Superior temporal gyrus (tissue), 1 donor: ENCODE measurements at regions not wholly inside any gene's neighbourhood (a gene's known extent, or its start where the extent isn't known, plus 50 kb on each side); places are given as distances from the start of the nearest gene placed in this dataset.
"Not testable (repeated sequence)": the region's sequence is repeated elsewhere in the genome, so short reads cannot be mapped to it uniquely, and the experiment has no call there.

Experiments used
- DNase-seq: peaks from one replicate; pipeline ENCODE4 v3.0.0-alpha.2; 2016; ENCODE audit errors: extremely low spot score

DNA sequence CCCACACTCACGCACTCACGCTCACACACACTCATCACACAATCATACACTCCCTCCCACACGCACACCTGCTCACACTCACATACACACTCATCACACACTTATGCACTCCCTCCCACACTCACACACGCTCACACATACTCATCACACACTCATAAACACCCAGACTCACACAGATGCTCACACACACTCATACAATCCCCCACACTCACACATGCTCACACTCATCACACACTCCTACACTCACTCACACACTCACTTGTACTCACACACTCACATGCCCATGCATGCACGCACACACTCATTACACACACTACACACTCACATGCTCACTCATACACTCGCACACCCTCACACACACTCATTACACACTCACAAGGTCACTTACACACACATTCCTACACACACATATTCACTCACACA is 131.1 kb upstream of the PDE10A start:
- no peak for DNase-seq

DNA sequence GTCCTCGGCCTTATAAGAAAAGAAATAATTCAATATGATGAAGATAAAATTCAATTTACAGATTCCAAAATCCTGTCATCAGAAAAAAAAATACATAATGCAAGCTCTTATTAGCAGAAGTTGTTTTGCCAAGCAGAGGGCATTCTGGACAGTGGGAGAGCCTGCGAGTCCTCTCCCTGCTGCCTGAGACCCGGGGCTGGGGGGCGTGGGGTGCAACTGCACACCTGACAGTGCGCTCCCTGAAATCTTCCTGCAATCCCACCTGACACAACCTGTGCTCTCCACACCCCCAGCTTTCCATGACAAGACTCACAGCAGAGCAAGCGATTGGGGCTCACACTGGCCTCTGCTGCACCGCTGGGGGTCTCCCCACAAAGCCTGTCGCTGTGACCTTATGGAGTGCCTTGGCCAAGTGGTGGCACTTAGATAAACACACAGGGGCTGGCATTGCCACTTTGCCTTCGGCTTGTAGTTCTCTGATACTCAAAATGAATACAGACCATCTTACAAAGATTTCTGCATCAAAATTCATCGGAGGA is 130.3 kb upstream of the PDE10A start:
- DNase-seq = no peak

DNA sequence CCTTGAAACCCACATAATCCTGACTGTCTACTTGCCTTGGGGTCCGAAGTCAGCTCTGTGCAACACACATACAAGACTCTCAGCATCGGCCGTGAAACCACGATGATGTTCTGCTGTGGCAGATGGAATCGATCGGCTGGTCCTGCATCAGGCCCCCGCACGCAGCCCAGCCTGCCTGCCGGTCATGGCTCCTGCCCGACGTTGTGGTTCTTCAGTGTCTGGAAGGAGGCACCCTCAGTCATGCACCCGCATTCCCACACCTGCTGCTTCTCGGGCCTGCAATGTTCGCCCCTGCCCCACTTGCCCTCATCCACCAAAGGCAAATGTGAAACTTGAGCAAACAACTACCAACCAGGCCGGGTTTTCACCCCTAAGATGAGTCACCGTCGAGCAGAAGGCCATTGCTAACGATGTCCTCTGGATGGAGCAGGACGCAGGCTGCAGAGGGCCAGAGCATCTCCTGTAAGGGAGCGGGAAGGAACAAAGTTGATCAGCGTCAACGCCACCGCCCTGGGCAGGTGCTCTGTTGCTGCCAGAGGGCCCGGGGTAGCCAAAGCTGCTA is 128.9 kb upstream of the PDE10A start:
- no peak for DNase-seq

DNA sequence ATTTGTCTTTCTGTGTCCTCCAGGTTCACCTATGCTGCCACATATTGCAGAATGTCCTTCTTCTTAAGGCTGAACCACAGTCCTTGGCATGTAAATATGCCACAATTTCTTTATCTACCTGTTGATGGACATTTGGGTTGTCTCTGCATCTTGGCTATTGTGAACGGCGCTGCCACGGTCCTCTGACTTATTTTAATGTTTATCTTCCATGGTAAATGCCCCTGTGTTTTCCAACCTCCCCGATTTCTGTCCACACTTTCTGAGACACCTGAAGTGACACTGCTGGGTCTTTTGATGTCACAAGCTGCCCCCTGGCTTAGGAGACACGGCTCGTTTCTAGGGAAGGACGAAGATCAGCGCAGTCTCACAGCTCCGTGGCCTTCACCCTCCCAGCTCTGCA is 128.3 kb upstream of the PDE10A start:
- no peak for DNase-seq

DNA sequence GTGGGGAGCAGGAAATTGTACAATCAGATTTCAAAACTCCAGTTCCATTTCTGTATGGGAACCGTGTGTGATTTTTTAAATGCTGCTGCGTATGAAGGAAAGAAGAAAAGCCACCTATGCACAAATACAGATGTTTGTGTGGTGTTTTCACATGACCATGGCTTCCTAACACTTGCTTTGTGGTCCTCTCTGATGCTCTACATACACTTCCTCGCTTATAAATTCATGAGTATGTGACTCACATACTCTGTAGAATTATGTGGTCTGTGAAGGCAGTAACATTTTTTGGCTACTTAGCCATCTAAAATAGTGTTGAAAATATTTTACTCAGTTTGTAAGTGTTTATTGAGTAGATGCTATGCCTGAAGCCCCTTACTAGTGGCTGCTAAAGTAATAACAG is 119.8 kb upstream of the PDE10A start:
- no peak for DNase-seq

DNA sequence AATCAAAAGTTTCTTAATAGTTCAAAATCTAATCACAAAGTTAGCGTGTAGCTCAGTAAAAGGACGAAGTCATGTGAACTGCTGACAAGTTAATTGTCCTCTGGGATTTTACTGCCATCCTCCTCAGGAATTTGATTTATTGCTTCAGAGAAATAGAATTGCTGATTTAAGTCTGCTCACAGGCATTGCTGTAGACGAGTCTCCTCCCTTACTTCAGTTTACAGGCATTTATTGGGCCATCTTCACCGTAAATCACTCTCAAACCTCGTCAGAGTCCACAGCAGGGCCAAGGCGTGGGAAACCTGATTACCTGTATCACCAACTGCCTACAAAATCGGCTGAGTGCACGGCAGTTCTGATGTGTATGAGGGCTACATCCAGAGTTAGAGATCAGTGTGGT is 119.1 kb upstream of the PDE10A start:
- DNase-seq = no peak

DNA sequence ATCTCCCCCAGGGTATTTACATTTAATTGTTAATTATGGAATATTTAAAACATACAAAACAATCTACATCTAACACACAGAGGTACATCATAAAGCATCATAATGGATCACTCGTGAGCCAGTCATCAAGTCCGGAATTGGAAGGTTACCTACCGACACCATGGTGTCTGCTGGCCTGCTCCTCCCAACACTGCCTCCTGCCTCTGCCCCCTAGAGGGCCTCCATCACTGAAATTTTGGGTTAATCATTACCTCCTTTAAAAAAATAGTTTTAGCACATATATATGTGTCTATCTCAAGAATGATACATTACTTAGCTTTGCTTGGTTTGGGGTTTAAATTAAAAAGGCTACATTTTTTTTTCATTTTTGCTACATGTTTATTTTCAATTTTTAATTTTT is 114.6 kb upstream of the PDE10A start:
- DNase-seq = no peak

DNA sequence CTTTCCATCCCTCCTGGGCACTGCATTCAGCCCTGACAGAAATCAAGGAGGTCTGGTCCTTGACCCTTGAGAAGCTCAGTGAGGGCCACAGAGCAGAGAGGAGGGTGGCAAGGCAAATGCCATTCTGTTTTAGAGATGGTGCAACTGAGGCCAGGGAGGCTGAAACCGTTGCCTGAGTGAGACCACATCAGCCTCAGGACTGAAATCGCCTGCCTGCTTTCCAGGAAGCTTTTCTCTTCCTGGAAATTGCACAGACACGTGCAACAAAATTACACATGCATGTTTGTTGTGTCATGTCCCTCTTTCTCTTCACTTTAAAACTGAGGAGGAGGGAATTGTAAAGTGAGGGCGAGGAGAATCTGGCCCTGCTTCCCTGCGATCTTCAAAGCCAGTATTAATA is 113.7 kb upstream of the PDE10A start:
- DNase-seq = no peak

DNA sequence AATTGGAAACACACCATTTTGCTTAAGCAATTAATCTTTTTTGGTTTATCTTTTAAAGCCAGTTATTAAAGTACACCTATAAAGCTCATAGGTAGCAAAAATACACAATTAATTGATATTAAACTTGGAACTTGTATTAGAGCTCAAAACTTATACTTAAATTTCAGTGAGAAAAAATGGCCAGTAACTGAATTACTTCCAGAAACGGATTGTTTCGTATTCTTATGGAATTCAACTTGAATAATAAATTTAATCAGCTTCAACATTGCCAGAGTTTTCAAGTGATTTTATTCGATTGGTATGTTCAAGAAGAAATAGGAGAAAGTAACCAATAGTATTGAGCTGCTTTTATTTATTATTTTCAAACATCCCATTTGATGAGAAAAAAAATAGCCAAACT is 112.7 kb upstream of the PDE10A start:
- no peak for DNase-seq

DNA sequence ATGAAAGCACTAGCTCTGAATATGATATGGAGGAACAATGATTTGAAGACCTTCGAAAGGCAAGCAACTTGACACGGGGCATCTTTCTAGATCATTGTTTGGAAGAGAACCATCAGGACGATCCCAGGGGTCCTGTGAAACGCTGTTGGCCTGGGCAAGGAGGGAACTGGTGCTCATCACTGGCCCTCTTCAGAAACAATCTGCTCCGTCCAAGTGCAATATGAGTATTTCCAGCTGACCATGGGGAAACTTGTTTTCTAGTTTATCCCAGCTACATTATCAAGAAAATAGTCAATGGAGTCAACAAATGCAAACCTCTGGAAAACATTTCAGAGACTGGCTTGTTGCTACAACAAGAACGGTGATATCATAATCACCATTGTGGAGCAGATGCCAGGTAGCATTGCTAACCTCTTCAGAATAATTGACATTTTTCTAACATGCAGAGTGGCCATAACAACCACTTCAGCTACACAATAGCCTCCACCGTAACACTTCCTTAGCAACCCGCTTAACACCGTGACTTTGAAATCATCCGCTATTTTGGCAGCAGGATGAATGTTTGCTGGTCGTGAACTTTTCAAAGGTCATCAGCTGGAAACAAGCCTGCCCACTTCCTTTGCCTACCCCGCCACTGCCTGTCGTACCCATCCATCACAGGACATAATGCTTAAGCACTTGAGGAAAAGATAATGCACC is 112.0 kb upstream of the PDE10A start:
- no peak for DNase-seq

DNA sequence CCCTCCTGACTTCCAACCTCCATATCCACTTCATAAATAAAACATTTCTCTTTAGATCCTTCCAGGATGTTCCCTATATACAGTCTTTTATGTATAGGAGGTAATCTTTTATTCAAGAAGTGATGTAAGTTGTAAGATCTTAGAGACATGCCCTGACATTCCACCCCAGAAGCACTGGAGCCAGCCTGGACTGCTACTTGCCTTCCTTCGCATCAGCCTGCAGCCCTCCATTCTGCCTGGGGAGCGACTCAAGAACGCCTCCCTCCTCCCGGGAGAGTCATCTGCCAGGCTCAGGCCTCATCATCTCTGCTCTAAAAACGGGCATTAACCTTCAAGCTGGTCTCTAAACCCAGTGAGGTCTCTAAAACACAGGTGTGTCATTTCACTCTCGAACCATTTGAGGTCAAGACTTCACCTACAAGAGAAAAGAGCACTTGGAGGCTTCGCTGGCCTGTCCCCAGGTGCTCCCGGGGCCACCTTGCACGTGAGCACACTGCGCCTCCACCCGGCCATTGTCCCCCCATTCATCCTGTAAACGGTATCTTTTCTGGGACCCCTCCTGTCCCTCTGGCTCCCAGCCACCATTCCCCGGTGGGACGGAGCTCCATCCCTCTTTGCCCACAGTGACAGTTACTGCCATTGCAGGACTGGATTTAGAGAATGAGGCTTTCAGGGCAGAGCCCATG is 107.5 kb upstream of the PDE10A start:
- DNase-seq = no peak

DNA sequence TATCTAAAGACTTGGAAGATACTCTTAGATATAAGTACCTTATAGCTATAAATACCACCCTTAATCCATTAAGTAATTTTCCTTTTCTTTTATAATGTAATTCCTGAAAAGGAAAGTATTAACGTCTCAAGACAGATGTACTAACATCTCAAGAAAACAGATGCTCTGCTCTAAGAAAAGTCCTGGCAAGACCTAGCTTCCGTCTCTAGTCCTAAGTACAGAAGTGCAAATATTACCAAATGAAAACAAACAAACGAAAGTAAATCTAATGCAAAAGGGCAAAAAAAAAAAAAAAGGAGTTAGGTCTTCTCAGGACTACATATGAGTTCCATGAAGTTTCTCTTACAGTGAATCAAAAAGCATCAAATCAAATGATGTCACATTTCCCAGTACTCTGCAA is 106.8 kb upstream of the PDE10A start:
- no peak for DNase-seq

DNA sequence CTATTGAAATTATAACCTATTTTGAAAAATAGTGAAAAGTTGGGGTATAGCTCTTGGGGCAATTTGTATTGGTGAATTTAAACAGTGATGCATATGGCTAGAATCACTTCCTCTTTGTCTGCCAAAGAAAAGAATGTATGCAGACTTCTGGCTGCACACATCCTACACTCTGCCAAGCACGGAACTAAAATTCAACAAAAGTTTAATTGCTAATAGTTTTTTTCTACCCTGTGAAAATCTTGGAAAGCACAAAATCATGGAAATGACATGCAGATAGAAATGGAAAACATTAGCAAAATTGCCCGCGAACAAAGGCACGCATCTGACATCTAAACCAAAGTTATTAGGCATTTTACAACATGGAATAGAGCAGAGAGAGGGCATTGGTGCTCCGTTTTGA is 106.4 kb upstream of the PDE10A start:
- DNase-seq = no peak

DNA sequence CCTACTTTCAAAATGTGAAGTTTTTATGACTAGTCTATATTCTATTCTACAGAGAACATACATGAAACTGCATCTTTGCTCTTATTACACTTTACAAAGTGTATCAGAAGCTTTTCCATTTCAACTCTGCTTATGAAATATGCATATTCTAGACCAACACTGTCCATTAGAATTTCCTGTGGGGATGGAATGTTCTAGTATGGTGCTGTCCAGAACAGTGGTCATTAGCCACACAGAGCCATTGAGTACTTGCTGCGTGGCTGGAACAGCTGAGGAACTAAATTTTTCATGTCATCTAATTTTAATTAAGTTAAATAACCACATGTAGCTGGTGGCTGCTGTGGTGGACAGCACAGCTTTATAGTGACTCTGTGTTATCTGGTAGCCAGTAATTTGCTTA is 105.9 kb upstream of the PDE10A start:
- no peak for DNase-seq

DNA sequence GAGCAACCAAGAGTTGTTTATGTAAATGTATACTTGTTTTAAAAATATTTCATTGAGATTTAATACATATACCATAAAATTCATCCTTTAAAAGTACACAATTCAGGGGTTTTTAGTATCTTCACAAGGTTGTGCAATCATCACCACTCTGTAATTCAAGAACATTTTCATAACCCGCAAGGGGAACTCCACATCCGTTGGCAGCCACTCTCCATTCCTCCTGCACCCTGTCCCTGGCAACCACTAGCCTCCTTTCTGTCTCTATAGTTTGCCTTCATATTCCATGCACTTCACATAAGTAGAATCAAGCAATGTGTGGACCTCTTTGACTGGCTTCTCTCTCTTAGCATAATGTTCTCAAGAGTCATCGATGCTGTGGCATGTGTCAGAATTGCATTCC is 104.2 kb upstream of the PDE10A start:
- DNase-seq = no peak

DNA sequence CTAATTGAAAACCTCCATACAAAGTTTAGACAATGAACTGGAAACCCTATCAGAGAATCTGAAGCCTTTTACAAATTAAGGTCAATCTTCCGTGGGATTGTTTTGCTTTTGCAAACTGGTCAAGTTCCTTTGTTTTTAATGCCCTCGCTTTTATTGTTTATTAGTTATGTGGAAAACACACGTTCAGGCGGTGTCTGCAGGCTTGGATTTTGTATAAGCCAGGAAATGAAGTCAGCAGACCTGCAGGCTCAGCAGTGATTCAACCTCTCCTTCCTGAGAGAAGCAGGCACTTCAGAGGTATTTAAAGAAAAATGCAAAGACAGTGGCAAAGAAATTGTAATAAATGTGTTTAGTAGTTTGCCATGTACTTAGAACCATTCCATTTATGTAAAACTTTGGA is 103.4 kb upstream of the PDE10A start:
- no peak for DNase-seq

DNA sequence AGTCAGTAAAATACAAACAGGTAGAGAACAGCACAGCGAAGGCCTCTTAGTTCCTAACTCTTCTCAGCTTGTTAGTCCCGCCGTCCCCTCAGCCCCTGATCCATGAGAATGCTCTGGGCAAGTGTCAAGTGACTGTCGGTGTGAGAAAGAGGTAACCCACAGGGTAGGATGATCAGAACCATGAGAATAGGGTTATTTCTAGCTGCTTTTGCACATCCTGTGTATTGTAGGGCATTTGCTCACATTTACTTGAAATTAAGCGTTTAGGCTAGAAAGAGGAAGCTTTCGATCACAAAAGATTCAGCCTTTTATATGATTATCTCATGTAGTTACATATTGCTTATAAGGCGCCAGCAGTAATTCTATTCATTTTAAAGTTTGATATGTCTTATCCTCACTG is 103.0 kb upstream of the PDE10A start:
- DNase-seq = no peak

DNA sequence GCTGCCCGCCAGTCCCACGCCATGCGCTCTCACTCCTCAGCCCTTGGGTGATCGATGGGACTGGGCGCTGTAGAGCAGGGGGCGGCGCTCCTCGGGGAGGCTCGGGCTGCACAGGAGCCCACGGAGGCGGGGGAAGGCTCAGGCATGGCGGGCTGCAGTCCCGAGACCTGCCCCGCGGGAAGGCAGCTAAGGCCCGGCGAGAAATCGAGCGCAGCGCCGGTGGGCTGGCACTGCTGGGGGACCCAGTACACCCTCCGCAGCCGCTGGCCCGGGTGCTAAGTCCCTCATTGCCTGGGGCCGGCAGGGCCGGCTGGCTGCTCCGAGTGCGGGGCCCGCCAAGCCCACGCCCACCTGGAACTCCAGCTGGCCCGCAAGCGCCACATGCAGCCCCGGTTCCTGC is 102.2 kb upstream of the PDE10A start:
- DNase-seq = not testable (repeated sequence)

DNA sequence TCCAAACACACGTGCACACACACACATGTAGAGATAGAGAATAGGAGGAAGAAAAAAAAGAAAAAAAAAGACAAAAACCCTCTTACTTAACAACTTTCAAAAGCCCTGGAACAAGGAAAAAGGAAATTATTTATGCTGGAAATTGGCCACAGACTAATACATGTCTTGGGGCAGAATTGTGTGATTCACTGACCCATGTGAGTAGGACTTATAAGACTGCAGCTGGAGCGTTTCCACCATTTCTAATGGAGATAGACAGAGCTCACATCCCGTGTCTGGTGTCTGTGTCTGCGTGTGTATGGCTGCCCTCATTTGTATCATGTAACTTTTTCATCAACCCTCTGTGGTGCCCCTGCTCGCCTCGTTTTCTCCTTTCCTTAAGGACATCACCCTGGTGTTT is 99.8 kb upstream of the PDE10A start:
- no peak for DNase-seq

DNA sequence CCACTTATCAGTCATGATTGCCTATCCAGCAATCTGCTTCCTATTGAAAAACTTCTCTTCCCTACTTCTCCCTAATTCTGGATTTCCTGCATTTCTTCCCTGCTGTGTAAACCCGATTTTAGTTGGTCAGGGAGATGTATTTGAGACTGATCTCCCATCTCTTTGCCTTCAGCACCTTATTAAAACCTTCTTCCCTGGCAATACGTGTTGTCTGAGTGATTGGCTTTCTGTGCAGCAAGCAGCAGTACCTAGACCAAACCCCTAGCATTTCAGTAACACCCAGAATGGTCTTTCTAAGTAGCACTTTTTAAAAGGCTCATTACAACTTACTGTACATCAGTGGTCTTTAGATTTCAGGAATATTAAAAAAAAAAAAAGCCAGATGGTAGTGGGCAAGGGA is 99.1 kb upstream of the PDE10A start:
- no peak for DNase-seq

DNA sequence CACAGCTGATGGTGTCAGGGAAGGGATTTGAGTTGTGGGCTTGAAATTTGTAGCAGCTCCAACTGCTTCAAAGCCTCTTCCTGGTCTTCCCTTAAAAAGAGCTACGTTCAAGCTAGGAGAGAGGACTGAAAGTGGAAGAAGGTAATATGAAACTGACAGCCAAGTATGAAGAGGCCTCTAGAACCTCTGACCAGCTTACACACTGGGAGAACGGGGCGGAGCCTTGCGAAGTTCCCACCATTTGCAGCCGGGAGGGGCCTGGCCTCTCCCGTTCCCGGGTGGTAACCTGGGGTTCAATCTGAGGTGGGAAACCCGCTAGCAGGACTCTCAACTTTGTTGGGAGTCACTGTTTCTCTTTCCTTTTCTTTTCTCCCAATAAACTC is 97.8 kb upstream of the PDE10A start:
- DNase-seq = no peak

DNA sequence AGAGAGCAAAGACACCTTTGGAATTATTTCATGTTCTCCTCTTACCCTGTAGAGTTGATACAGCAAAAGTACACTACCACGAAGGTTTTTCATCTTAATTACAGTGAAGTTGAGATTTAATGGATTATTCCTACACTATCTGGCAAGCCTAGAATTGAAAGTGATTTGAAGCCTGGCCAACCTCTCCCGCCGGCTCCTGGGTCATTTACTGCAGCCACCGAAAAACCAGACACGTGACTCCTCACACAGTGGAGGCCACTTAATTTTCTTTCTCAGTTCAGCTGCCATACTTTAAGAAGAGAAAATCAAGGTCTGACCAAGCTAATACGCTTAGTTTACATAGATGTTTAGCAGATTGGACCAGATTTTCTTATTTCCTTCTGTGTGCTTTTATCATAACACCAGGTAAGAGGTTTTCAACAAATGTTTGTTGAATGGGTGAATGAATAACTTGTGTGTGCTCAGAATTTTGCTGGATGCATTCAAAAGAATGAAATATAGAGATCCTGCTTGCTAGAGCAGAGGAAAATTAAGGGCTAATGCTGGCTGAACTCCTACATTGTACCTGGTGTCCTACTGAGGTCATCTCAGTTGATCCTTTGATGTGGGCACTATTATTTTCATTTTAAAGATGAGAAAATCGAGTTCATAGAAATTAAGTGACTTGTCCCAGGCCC is 97.2 kb upstream of the PDE10A start:
- no peak for DNase-seq

DNA sequence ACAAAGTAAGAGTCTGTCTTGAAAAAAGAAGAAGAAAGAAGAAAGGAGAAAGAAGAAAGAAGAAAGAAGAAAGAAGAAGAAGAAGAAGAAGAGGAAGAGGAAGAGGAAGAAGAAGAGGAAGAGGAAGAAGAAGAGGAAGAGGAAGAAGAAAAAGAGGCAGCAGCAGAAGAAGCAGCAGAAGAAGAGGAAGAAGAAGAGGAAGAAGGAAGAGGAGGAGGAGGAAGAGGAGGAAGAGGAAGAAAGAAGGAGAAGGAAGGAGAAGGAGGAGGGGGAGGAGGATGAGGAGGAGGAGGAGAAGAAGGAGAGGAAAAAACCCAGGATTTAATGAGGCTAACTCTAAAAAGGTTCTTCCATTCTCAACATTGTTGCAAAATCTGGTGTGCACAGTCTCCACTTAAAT is 95.4 kb upstream of the PDE10A start:
- no peak for DNase-seq
